Loucy (cell line): ENCODE measurements at regions not wholly inside any gene's neighbourhood (a gene's known extent, or its start where the extent isn't known, plus 50 kb on each side); places are given as distances from the start of the nearest gene placed in this dataset.

Experiments used
- H2AFZ ChIP-seq: fragments of 200-600 bp; sonication (generic); 2 replicates; pipeline ENCODE4 v1.6.0; 2016; ENCODE audit warnings: antibody characterized with exemption, mild to moderate bottlenecking, low read length, moderate library complexity
- H3F3A ChIP-seq: fragments of 200-600 bp; 2 replicates; pipeline ENCODE4 v1.6.0; 2016; ENCODE audit warnings: antibody characterized with exemption, low read depth, mild to moderate bottlenecking
- H3K27me3 ChIP-seq: fragments of 200-600 bp; sonication (generic); 2 replicates; pipeline ENCODE4 v1.6.1; 2014; ENCODE audit warnings: low read length, mild to moderate bottlenecking; ENCODE audit not compliant: insufficient read depth, poor library complexity, severe bottlenecking
- H3K36me3 ChIP-seq: fragments of 200-600 bp; sonication (generic); 2 replicates; pipeline ENCODE4 v1.6.1; 2016; ENCODE audit warnings: low read length; ENCODE audit not compliant: insufficient read depth
- H3K4me1 ChIP-seq: fragments of 200-600 bp; sonication (generic); 2 replicates; pipeline ENCODE4 v1.5.1; 2014; ENCODE audit warnings: low read length, mild to moderate bottlenecking; ENCODE audit not compliant: insufficient read depth, poor library complexity, severe bottlenecking
- H3K4me2 ChIP-seq: fragments of 200-600 bp; sonication (generic); 2 replicates; pipeline ENCODE4 v1.6.0; 2014; ENCODE audit warnings: antibody characterized with exemption, low read length, low read depth, mild to moderate bottlenecking; ENCODE audit not compliant: poor library complexity, severe bottlenecking
- H3K4me3 ChIP-seq: fragments of 200-600 bp; sonication (generic); 2 replicates; pipeline ENCODE4 v1.5.1; 2014; ENCODE audit warnings: low read length, mild to moderate bottlenecking, mixed read lengths; ENCODE audit not compliant: poor library complexity, severe bottlenecking
- H3K79me2 ChIP-seq: fragments of 200-600 bp; sonication (generic); 2 replicates; pipeline ENCODE4 v1.6.1; 2014; ENCODE audit warnings: low read length; ENCODE audit not compliant: insufficient read depth
- H3K9ac ChIP-seq: fragments of 200-600 bp; sonication (generic); 2 replicates; pipeline ENCODE4 v1.6.0; 2014; ENCODE audit warnings: mild to moderate bottlenecking, low read depth, low read length, moderate library complexity; ENCODE audit not compliant: poor library complexity, severe bottlenecking
- H3K9me2 ChIP-seq: fragments of 200-600 bp; sonication (generic); replicated peaks from 2 replicates; pipeline ENCODE4 v1.6.1; 2016; ENCODE audit warnings: low read depth, low read length, mixed read lengths
- H3K9me3 ChIP-seq: fragments of 200-600 bp; sonication (generic); 2 replicates; pipeline ENCODE4 v1.6.1; 2014; ENCODE audit warnings: mild to moderate bottlenecking, antibody characterized with exemption, low read length, low read depth; ENCODE audit not compliant: insufficient read depth
- H4K20me1 ChIP-seq: fragments of 200-600 bp; sonication (generic); 2 replicates; pipeline ENCODE4 v1.6.0; 2014; ENCODE audit warnings: antibody characterized with exemption, low read length, mild to moderate bottlenecking; ENCODE audit not compliant: insufficient read depth, poor library complexity, severe bottlenecking
- EZH2phosphoT487 ChIP-seq: fragments of 200-600 bp; IDR thresholded peaks from 2 replicates; pipeline ENCODE4 v1.6.1; 2018; ENCODE audit warnings: antibody characterized with exemption, mild to moderate bottlenecking, moderate library complexity, borderline replicate concordance
- TF ChIP-seq, protein P1 (sequence below): fragments of 200-600 bp; sonication (generic); conservative IDR thresholded peaks from 2 replicates; pipeline ENCODE4 v1.5.1; 2014; ENCODE audit warnings: mild to moderate bottlenecking, antibody characterized with exemption, low read length

DNA sequence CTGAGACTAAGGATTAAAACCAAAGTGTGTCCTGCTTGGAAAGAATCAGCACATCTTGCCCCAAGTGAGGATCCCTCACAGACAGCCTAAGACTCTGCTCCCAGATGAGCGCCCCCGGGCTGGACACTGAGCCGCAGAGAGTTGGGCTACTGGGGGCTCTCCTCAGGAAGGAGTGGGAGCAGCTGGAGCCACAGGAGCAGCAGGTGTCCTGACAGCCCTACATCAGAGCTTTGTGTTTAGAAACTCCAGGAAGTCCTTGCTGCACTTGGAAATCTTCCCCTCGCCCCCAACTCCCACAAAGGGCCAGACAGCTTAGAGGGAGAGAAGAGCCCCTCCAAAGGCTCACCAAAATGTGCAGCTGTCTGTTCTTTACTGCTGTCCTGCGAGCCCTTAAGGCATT, 172.2 kb downstream of the HERPUD2 start:
- Histone ChIP-seq H3K79me2 (no peaks in the 10 kb centered on the region), H4K20me1 (no peaks in the 10 kb centered on the region), H3K9me2 (no peaks in the 10 kb centered on the region), H3K4me2 (no peak overlapping the region), H2AFZ (no peak overlapping the region), H3K36me3 (no peaks in the 10 kb centered on the region), H3K9me3 (no peaks in the 10 kb centered on the region), H3F3A (no peaks in the 10 kb centered on the region), H3K9ac (no peak overlapping the region), H3K27me3 (no peaks in the 10 kb centered on the region), H3K4me1 (no peaks in the 10 kb centered on the region), H3K4me3 (no peak overlapping the region)
- TF ChIP-seq, protein P1, sequence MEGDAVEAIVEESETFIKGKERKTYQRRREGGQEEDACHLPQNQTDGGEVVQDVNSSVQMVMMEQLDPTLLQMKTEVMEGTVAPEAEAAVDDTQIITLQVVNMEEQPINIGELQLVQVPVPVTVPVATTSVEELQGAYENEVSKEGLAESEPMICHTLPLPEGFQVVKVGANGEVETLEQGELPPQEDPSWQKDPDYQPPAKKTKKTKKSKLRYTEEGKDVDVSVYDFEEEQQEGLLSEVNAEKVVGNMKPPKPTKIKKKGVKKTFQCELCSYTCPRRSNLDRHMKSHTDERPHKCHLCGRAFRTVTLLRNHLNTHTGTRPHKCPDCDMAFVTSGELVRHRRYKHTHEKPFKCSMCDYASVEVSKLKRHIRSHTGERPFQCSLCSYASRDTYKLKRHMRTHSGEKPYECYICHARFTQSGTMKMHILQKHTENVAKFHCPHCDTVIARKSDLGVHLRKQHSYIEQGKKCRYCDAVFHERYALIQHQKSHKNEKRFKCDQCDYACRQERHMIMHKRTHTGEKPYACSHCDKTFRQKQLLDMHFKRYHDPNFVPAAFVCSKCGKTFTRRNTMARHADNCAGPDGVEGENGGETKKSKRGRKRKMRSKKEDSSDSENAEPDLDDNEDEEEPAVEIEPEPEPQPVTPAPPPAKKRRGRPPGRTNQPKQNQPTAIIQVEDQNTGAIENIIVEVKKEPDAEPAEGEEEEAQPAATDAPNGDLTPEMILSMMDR = no peak
- TF ChIP-seq EZH2phosphoT487 = no peak

DNA sequence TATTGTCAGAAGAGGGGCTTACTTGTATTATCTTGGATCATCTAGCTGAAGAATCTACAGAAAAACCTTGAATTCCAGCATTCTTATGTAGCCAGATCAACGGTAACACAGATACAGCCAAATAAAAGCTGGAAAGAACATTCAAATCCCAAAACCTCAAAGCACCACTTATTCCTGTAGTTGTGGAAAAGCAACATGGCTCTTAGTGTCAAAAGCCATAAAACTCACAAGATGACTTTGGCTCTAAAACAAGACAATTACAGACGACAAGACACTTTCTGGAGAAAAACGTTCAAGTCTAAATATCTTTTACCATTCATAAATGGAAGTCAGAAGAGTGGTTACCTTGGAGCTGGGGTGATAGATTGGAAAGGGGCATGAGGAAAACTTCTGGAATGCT, 173.0 kb downstream of the HERPUD2 start:
- no peaks in the 10 kb centered on the region for H3K27me3 ChIP-seq
- no peak for TF ChIP-seq EZH2phosphoT487
- TF ChIP-seq, protein P1 = no peak
- H3K4me3 ChIP-seq = no peak overlapping the region
- no peaks in the 10 kb centered on the region for H4K20me1 ChIP-seq
- no peak overlapping the region for H3K9ac ChIP-seq
- H3K9me3 ChIP-seq = no peaks in the 10 kb centered on the region
- H2AFZ ChIP-seq = no peak overlapping the region
- no peaks in the 10 kb centered on the region for H3F3A ChIP-seq
- no peaks in the 10 kb centered on the region for H3K36me3 ChIP-seq
- no peaks in the 10 kb centered on the region for H3K79me2 ChIP-seq
- H3K4me2 ChIP-seq = no peak overlapping the region
- H3K4me1 ChIP-seq = no peaks in the 10 kb centered on the region
- H3K9me2 ChIP-seq = no peaks in the 10 kb centered on the region

DNA sequence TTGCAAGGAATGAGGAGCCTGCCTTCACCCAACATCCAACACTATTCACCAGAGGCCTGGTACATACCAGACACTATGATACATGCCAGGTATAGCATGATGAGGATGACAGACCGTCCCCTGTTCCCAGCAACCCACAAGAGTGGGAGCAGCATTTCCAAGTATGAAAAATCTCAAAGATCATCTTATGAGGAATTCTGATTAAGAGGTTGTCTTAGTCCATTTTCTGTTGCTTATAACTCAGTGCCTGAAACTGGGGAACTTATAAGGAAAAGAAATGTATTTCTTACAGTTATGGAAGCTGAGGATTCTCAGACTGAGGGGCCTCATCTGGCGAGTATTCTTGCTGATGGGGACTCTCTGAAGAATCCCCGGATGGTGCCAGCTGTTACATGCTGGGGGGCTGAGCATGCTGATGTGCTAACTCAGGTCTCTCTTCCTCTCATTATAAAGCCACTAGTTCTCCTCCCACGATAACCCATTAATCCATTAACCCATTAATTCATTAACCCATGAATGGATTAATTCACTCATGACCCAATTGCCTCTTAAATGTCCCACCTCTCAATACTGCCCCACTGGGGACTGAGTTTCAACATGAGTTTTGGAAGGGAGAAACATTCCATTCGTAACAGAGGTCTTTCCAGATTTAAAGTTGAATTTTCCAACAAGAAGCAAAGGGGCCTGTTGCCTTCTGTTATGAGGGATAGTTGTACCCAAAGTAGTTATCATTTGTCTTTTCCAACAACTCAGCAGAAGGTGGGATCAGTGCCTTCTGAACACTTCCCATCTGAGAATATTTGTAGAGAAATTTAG, 173.9 kb downstream of the HERPUD2 start:
- TF ChIP-seq, protein P1 = no peak
- no peak for TF ChIP-seq EZH2phosphoT487
- Histone ChIP-seq H3K9ac (no peak overlapping the region), H3K27me3 (no peaks in the 10 kb centered on the region), H3K9me3 (no peaks in the 10 kb centered on the region), H3K4me1 (no peaks in the 10 kb centered on the region), H2AFZ (peak overlapping the region; percentile 39; the same call in 1 of the 2 replicates), H3K4me2 (no peak overlapping the region), H3K79me2 (no peaks in the 10 kb centered on the region), H3K4me3 (no peak overlapping the region), H3K9me2 (no peaks in the 10 kb centered on the region), H3F3A (no peaks in the 10 kb centered on the region), H4K20me1 (no peaks in the 10 kb centered on the region), H3K36me3 (no peaks in the 10 kb centered on the region)
